Liver (tissue), 8 donors: ENCODE measurements at regions not wholly inside any gene's neighbourhood (a gene's known extent, or its start where the extent isn't known, plus 50 kb on each side); places are given as distances from the start of the nearest gene placed in this dataset.

Source experiments
- DNase-seq: peaks from one replicate; pipeline ENCODE4 v3.0.0-alpha.2; 2017; ENCODE audit warnings: low spot score
- H3K27ac ChIP-seq, 2 donors: one replicate each; pipeline ENCODE4 v1.7.0; 2013; ENCODE audit warnings: inconsistent platforms in 2 of 2, low read length in 2 of 2, control low read depth in 1 of 2, low read depth in 1 of 2, mild to moderate bottlenecking in 1 of 2
- H3K27me3 ChIP-seq, 4 donors: one replicate each; pipeline versions ENCODE4 v1.6.1 to v1.7.0; 2013; ENCODE audit warnings: low read length in 3 of 4, inconsistent platforms in 1 of 4, mild to moderate bottlenecking in 1 of 4, moderate library complexity in 1 of 4; ENCODE audit not compliant: control insufficient read depth in 4 of 4, insufficient read depth in 4 of 4
- H3K36me3 ChIP-seq, 4 donors: one replicate each; pipeline versions ENCODE4 v1.6.1 to v1.7.0; 2013; ENCODE audit warnings: low read length in 3 of 4, mild to moderate bottlenecking in 3 of 4, low read depth in 1 of 4, moderate library complexity in 1 of 4; ENCODE audit not compliant: control insufficient read depth in 4 of 4, insufficient read depth in 3 of 4
- H3K4me1 ChIP-seq, 4 donors: one replicate each; pipeline versions ENCODE4 v1.6.1 to v1.7.0; 2013; ENCODE audit warnings: low read length in 3 of 4, mild to moderate bottlenecking in 3 of 4, moderate library complexity in 1 of 4; ENCODE audit not compliant: control insufficient read depth in 4 of 4, insufficient read depth in 4 of 4
- H3K4me3 ChIP-seq, 3 donors: one replicate each; pipeline versions ENCODE4 v1.6.1 to v1.7.0; 2013; ENCODE audit warnings: low read length in 3 of 3, control low read depth in 1 of 3, low read depth in 1 of 3, mild to moderate bottlenecking in 1 of 3
- H3K9ac ChIP-seq, 2 donors: one replicate each; pipeline ENCODE4 v1.7.0; 2013; ENCODE audit warnings: low read length in 2 of 2, mild to moderate bottlenecking in 2 of 2, moderate library complexity in 2 of 2, control low read depth in 1 of 2, low read depth in 1 of 2
- H3K9me3 ChIP-seq, 4 donors: one replicate each; pipeline versions ENCODE4 v1.6.1 to v1.7.0; 2013; ENCODE audit warnings: low read length in 3 of 4; ENCODE audit not compliant: control insufficient read depth in 4 of 4
- CTCF ChIP-seq: fragments of 150-350 bp; IDR thresholded peaks from 2 replicates; pipeline ENCODE4 v1.5.1; 2017; ENCODE audit warnings: improper control_type of control experiment, low read depth, low read length; ENCODE audit not compliant: missing input control
- EGR1 ChIP-seq, 2 donors: IDR thresholded peaks; 2 replicates each; pipeline ENCODE4 v1.6.1; 2016 to 2018; ENCODE audit warnings: antibody characterized with exemption in 2 of 2, low read depth in 2 of 2
- FOXA1 ChIP-seq: IDR thresholded peaks from 2 replicates; pipeline ENCODE4 v1.6.1; 2016; ENCODE audit warnings: antibody characterized with exemption
- GABPA ChIP-seq, 2 donors: IDR thresholded peaks in 1 of 2; conservative IDR thresholded peaks in 1 of 2; 2 replicates each; pipeline ENCODE4 v1.6.1; 2016; ENCODE audit warnings: antibody characterized with exemption in 2 of 2, mild to moderate bottlenecking in 1 of 2, moderate library complexity in 1 of 2
- HNF4G ChIP-seq: IDR thresholded peaks from 2 replicates; pipeline ENCODE4 v1.6.1; 2016; ENCODE audit warnings: antibody characterized with exemption
- JUND ChIP-seq, 2 donors: IDR thresholded peaks; 2 replicates each; pipeline ENCODE4 v1.6.1; 2016; ENCODE audit warnings: antibody characterized with exemption in 2 of 2
- NR2F2 ChIP-seq: IDR thresholded peaks from 2 replicates; pipeline ENCODE4 v1.6.1; 2016; ENCODE audit warnings: antibody characterized with exemption
- RAD21 ChIP-seq, 2 donors: IDR thresholded peaks; 2 replicates each; pipeline ENCODE4 v1.6.1; 2016; ENCODE audit warnings: antibody characterized with exemption in 2 of 2, mild to moderate bottlenecking in 2 of 2
- REST ChIP-seq: IDR thresholded peaks from 2 replicates; pipeline ENCODE4 v1.6.1; 2016; ENCODE audit warnings: antibody characterized with exemption, mild to moderate bottlenecking
- RXRA ChIP-seq, 2 donors: IDR thresholded peaks; 2 replicates each; pipeline ENCODE4 v1.6.1; 2017 to 2018; ENCODE audit warnings: antibody characterized with exemption in 2 of 2, mild to moderate bottlenecking in 1 of 2
- TAF1 ChIP-seq: conservative IDR thresholded peaks from 2 replicates; pipeline ENCODE4 v1.6.1; 2016; ENCODE audit warnings: antibody characterized with exemption, mild to moderate bottlenecking
- YY1 ChIP-seq: IDR thresholded peaks from 2 replicates; pipeline ENCODE4 v1.6.1; 2016; ENCODE audit warnings: antibody characterized with exemption, mild to moderate bottlenecking
- ZBTB33 ChIP-seq: IDR thresholded peaks from 2 replicates; pipeline ENCODE4 v1.6.1; 2016; ENCODE audit warnings: antibody characterized with exemption
- WGBS: extraction: QIAGEN DNeasy Blood & Tissue Kit; methylation state at CpG from one replicate; pipeline ENCODE4 v1.1.7; 2013; 5-methylcytosine and 5-hydroxymethylcytosine counted together
- donor health status: healthy.
- donor health status: healthy.
- donor health status: healthy.
- donor health status: healthy.
- donor health status: healthy.

- Histone ChIP-seq H3K9ac (no peak overlapping the region), H3K27ac (no peak overlapping the region), H3K4me1 (no peaks in the 10 kb centered on the region), H3K36me3 (no peaks in the 10 kb centered on the region), H3K27me3 (no peaks in the 10 kb centered on the region), H3K9me3 (no peaks in the 10 kb centered on the region), H3K4me3 (no peak overlapping the region)
- no peak for DNase-seq
- TF ChIP-seq EGR1 (IDR thresholded peaks at IDR 0.05; ENCODE audit: low read depth in 2 of 2) (no peak), NR2F2 (no peak), RXRA (IDR thresholded peaks at IDR 0.05) (no peak), TAF1 (no peak), FOXA1 (no peak), YY1 (no peak), GABPA (IDR thresholded peaks at IDR 0.05 in 1 of 2, conservative IDR thresholded peaks at IDR 0.05 in 1 of 2) (no peak), HNF4G (no peak)
- WGBS = 74% methylated on average over 3 of the region's 3 CpGs
Observed at GRCh38 chr11:109784536-109784935, 308.7 kb upstream of the ZC3H12C start.

- no peaks in the 10 kb centered on the region for H3K36me3 ChIP-seq
- no peak overlapping the region for H3K9ac ChIP-seq
- DNase-seq = no peak
- no peaks in the 10 kb centered on the region for H3K4me1 ChIP-seq
- H3K4me3 ChIP-seq = no peak overlapping the region
- TF ChIP-seq NR2F2 = no peak
- TF ChIP-seq YY1 = no peak
- no peak for TF ChIP-seq REST
- no peak for TF ChIP-seq RXRA (IDR thresholded peaks at IDR 0.05)
- no peak for TF ChIP-seq RAD21 (IDR thresholded peaks at IDR 0.05)
- no peak for TF ChIP-seq TAF1
- no peak for TF ChIP-seq EGR1 (IDR thresholded peaks at IDR 0.05; ENCODE audit: low read depth in 2 of 2)
- no peak for TF ChIP-seq FOXA1
- TF ChIP-seq JUND (IDR thresholded peaks at IDR 0.05) = no peak
- TF ChIP-seq HNF4G = no peak
- TF ChIP-seq CTCF = no peak
- TF ChIP-seq ZBTB33 = no peak
- TF ChIP-seq GABPA (IDR thresholded peaks at IDR 0.05 in 1 of 2, conservative IDR thresholded peaks at IDR 0.05 in 1 of 2) = no peak
- no peaks in the 10 kb centered on the region for H3K9me3 ChIP-seq
- WGBS = 81% methylated on average over 1 of the region's 1 CpG
- no peak overlapping the region for H3K27ac ChIP-seq
- H3K27me3 ChIP-seq = no peaks in the 10 kb centered on the region
Observed at GRCh38 chr11:109785198-109785597, 308.0 kb upstream of the ZC3H12C start.
